A549 (cell line): ENCODE measurements at regions not wholly inside any gene's neighbourhood (a gene's known extent, or its start where the extent isn't known, plus 50 kb on each side); places are given as distances from the start of the nearest gene placed in this dataset.

Source experiments
- ATAC-seq, 2 experiments: fragments of 200-7000 bp in 1 of 2; fragments of >200 bp in 1 of 2; cut with Nextera tagmentation in 1 of 2; cut with Tn5 transposase in 1 of 2; 3 replicates each; pipeline versions ENCODE4 v1.8.0 to v1.9.1; 2018 to 2020; ENCODE audit warnings: mild to moderate bottlenecking in 1 of 2, moderate library complexity in 1 of 2
- CTCF ChIA-PET: fragments of 300-600 bp; sonication (Branson Sonifier 250); formaldehyde crosslinking; extraction: SDS; loops from one replicate; lab custom pipeline; 2021; ENCODE audit warnings: antibody characterized with exemption, inconsistent platforms; lab: Yijun Ruan, JAX
- POLR2A ChIA-PET: fragments of 350-600 bp; formaldehyde crosslinking; extraction: SDS; loops from one replicate; lab custom pipeline; 2021; ENCODE audit warnings: antibody characterized with exemption, inconsistent platforms; lab: Yijun Ruan, JAX
- DNase-seq, 2 experiments: peaks; one replicate each; pipeline versions ENCODE4 v3.0.0 to v3.0.0-alpha.2; 2011 to 2016; ENCODE audit warnings: low read depth in 1 of 2, low spot score in 1 of 2
- FAIRE-seq: peaks from 2 replicates; lab custom pipeline; 2011; peaks lifted over from hg19 to GRCh38; lab: Jason Lieb, UNC
- H3K27ac ChIP-seq, 2 experiments: fragments of >200 bp; sonication (Bioruptor Twin); formaldehyde crosslinking; 3 replicates each; pipeline ENCODE4 v1.5.1; 2016 to 2017
- H3K4me1 ChIP-seq: fragments of >200 bp; sonication (Bioruptor Twin); formaldehyde crosslinking; 3 replicates; pipeline ENCODE4 v1.6.1; 2016
- H3K4me2 ChIP-seq: fragments of >200 bp; sonication (Bioruptor Twin); formaldehyde crosslinking; 3 replicates; pipeline ENCODE4 v1.6.1; 2016
- H3K4me3 ChIP-seq: fragments of >200 bp; sonication (Bioruptor Twin); formaldehyde crosslinking; 3 replicates; pipeline ENCODE4 v1.5.1; 2016
- H3K9me3 ChIP-seq: fragments of >200 bp; sonication (Bioruptor Twin); formaldehyde crosslinking; 3 replicates; pipeline ENCODE4 v1.6.1; 2016
- BCL3 ChIP-seq: fragments of >200 bp; sonication (Bioruptor Twin); formaldehyde crosslinking; IDR thresholded peaks from 3 replicates; pipeline ENCODE4 v1.6.1; 2016
- CBX8 ChIP-seq: fragments of 200-600 bp; sonication (generic); IDR thresholded peaks from 2 replicates; pipeline ENCODE4 v1.6.1; 2016
- CEBPB ChIP-seq, 2 experiments: fragments of >200 bp in 1 of 2; sonication (Bioruptor Twin) in 1 of 2; formaldehyde crosslinking in 1 of 2; IDR thresholded peaks; 2 replicates each; pipeline ENCODE4 v1.6.1; 2012 to 2016
- CHD2 ChIP-seq: fragments of 150-350 bp; IDR thresholded peaks from 2 replicates; pipeline ENCODE4 v1.6.1; 2014; ENCODE audit warnings: low read length; ENCODE audit not compliant: partially characterized antibody
- ESRRA ChIP-seq: fragments of 150-350 bp; IDR thresholded peaks from 2 replicates; pipeline ENCODE4 v1.6.1; 2014; ENCODE audit warnings: mild to moderate bottlenecking, low read length, borderline replicate concordance
- FOSB ChIP-seq: fragments of 250-450 bp; sonication (Bioruptor Pico); IDR thresholded peaks from 2 replicates; pipeline ENCODE4 v1.5.0; 2020; ENCODE audit warnings: mild to moderate bottlenecking, moderate library complexity
- FOXS1 ChIP-seq: fragments of 250-450 bp; sonication (Bioruptor Pico); IDR thresholded peaks from 2 replicates; pipeline ENCODE4 v1.5.0; 2020; ENCODE audit warnings: mild to moderate bottlenecking, moderate library complexity
- GATA3 ChIP-seq: IDR thresholded peaks from 2 replicates; pipeline ENCODE4 v1.6.1; 2012; ENCODE audit warnings: borderline replicate concordance
- HEYL ChIP-seq: fragments of 250-450 bp; sonication (Bioruptor Pico); IDR thresholded peaks from 2 replicates; pipeline ENCODE4 v1.8.0; 2021; ENCODE audit warnings: mild to moderate bottlenecking, moderate library complexity
- HOXB5 ChIP-seq: fragments of 250-450 bp; sonication (Bioruptor Pico); IDR thresholded peaks from 2 replicates; pipeline ENCODE4 v1.5.0; 2020; ENCODE audit warnings: mild to moderate bottlenecking, moderate library complexity
- JUNB ChIP-seq: fragments of >200 bp; sonication (Bioruptor Twin); formaldehyde crosslinking; IDR thresholded peaks from 2 replicates; pipeline ENCODE4 v1.6.1; 2016
- MAFK ChIP-seq: fragments of 450-650 bp; IDR thresholded peaks from 2 replicates; pipeline ENCODE4 v1.6.1; 2014; ENCODE audit not compliant: partially characterized antibody
- MAX ChIP-seq: IDR thresholded peaks from 2 replicates; pipeline ENCODE4 v1.6.1; 2012
- MAZ ChIP-seq: fragments of 150-350 bp; IDR thresholded peaks from 2 replicates; pipeline ENCODE4 v1.6.1; 2014; ENCODE audit warnings: antibody characterized with exemption, low read depth, low read length, borderline replicate concordance
- NPAS2 ChIP-seq: fragments of 250-450 bp; sonication (Bioruptor Pico); IDR thresholded peaks from 2 replicates; pipeline ENCODE4 v1.8.0; 2022; ENCODE audit warnings: mild to moderate bottlenecking, moderate library complexity, borderline replicate concordance
- RAD21 ChIP-seq, 2 experiments: fragments of >200 bp in 1 of 2; sonication (Bioruptor Twin) in 1 of 2; formaldehyde crosslinking in 1 of 2; IDR thresholded peaks in 1 of 2; conservative IDR thresholded peaks in 1 of 2; 2 replicates in 1 of 2; 3 replicates in 1 of 2; pipeline ENCODE4 v1.6.1; 2012 to 2018; ENCODE audit warnings: inconsistent platforms in 1 of 2
- RNF2 ChIP-seq: fragments of 200-600 bp; sonication (generic); IDR thresholded peaks from 2 replicates; pipeline ENCODE4 v1.6.1; 2016; ENCODE audit warnings: low read depth, mild to moderate bottlenecking, antibody characterized with exemption, moderate library complexity, borderline replicate concordance
- SMC3 ChIP-seq: fragments of >200 bp; sonication (Bioruptor Twin); formaldehyde crosslinking; IDR thresholded peaks from 3 replicates; pipeline ENCODE4 v1.6.1; 2018; ENCODE audit warnings: inconsistent platforms
- TP53 ChIP-seq: fragments of 250-450 bp; sonication (Bioruptor Pico); IDR thresholded peaks from 2 replicates; pipeline ENCODE4 v1.5.0; 2021; ENCODE audit warnings: mild to moderate bottlenecking, moderate library complexity
- USF2 ChIP-seq: fragments of 450-650 bp; IDR thresholded peaks from 2 replicates; pipeline ENCODE4 v1.6.1; 2014; ENCODE audit warnings: antibody characterized with exemption
- ZSCAN20 ChIP-seq: fragments of 250-450 bp; sonication (Bioruptor Pico); IDR thresholded peaks from 2 replicates; pipeline ENCODE4 v1.8.0; 2022; ENCODE audit warnings: mild to moderate bottlenecking, moderate library complexity
- WGBS: methylation state at CpG from one replicate; pipeline ENCODE4 v1.1.6; 2017; ENCODE audit errors: missing lambda C conversion rate; 5-methylcytosine and 5-hydroxymethylcytosine counted together

DNA sequence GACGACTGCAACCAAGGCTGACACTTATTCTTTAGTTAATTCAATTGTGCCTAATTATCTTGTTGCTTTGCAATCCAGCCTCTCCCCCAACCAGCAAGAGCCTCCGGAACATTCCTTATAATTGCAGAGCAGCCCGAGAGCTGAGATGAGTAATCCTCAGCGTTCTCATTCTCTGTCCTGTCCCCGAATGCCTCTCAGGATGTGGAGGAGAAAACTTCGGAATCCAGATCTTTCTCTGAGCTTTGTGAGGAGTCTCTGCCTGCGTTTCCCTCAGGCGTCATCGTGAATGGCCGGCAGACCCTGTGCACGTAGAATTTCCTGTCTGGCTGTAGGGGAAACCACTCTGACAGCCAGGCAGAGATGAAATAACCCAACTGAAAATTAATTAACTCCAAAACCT is 160.5 kb upstream of the DIO3 start:
- POLR2A ChIA-PET = no interaction called here
- DNase-seq = no peak
- Histone ChIP-seq H3K4me3 (no peak overlapping the region), H3K27ac (no peak overlapping the region), H3K4me1 (peaks cover 14% of the 10 kb centered on the region; the same call in 2 of the 3 replicates), H3K4me2 (no peak overlapping the region), H3K9me3 (no peaks in the 10 kb centered on the region)
- no peak for FAIRE-seq
- TF ChIP-seq HEYL (CRISPR knock-in tag) = no peak
- 73% methylated on average over 11 of the region's 11 CpGs for WGBS
- CTCF ChIA-PET = no interaction called here
- no peak for ATAC-seq

GRCh38 chr14:101402936-101403660 is 158.2 kb upstream of the DIO3 start:
- Histone ChIP-seq H3K4me3 (no peak overlapping the region), H3K27ac (no peak overlapping the region), H3K9me3 (no peaks in the 10 kb centered on the region), H3K4me1 (peaks cover 16% of the 10 kb centered on the region; the same call in 2 of the 3 replicates), H3K4me2 (no peak overlapping the region)
- ChIA-PET CTCF (no interaction called here), POLR2A (no interaction called here)
- ATAC-seq = no peak
- 84% methylated on average over 17 of the region's 23 CpGs for WGBS
- no peak for FAIRE-seq
- DNase-seq = no peak
- TF ChIP-seq SMC3 = no peak
- TF ChIP-seq TP53 (CRISPR knock-in tag) = no peak

DNA sequence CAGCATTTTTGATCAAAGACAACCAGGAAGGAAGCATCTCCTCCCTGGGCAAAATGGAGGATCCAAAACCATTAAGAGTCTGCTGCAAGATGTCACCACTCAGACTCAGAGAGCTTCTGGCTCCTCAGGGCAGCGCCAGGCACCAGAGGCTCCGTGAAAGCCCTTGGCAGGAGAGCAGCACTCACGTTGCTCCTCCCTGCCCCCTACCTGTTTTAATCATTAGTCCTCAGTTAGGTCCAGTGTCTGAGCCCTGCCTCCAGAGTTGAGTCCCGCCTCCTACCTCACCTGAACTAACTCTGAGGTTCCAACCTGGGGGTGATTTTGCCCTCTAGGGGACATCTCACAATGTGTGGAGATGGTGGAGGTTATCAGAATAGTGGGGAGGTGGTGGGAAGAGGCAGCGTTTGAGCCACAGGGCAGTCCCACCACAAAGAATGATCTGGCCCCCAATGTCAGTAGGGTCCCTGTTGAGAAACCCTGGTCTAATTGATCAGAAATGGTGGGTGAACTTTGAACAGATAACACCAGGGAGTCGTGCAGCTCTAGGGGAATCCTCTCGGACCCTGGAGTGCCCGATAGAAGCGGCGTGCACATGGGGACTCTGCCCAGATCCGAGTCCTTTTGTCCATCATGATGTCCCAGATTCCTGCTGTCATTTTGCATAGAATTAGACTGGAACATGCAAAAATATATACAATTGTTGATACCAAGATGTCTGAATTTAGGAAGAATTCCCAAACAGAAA is 156.7 kb upstream of the DIO3 start:
- ATAC-seq (no peak; a peak in 2 of 6 replicates), DNase-seq (no peak), FAIRE-seq (no peak)
- Histone ChIP-seq H3K4me1 (peaks cover 12% of the 10 kb centered on the region; the same call in 1 of the 3 replicates), H3K9me3 (no peaks in the 10 kb centered on the region), H3K4me2 (no peak overlapping the region), H3K27ac (no peak overlapping the region), H3K4me3 (no peak overlapping the region)
- WGBS = 71% methylated on average over 11 of the region's 11 CpGs
- ChIA-PET CTCF (no interaction called here), POLR2A (no interaction called here)
- no peak for TF ChIP-seq RAD21 (conservative IDR thresholded peaks at IDR 0.05 in 1 of 2, IDR thresholded peaks at IDR 0.05 in 1 of 2)
- no peak for TF ChIP-seq MAZ
- TF ChIP-seq ZSCAN20 (CRISPR knock-in tag) = no peak
- no peak for TF ChIP-seq GATA3
- TF ChIP-seq ESRRA = no peak
- no peak for TF ChIP-seq RNF2
- TF ChIP-seq MAX = no peak
- TF ChIP-seq FOSB = no peak
- no peak for TF ChIP-seq CHD2
- no peak for TF ChIP-seq CBX8
- no peak for TF ChIP-seq HOXB5 (CRISPR knock-in tag)
- TF ChIP-seq MAFK = no peak
- TF ChIP-seq JUNB = no peak
- no peak for TF ChIP-seq NPAS2 (CRISPR knock-in tag)
- TF ChIP-seq SMC3 = no peak
- no peak for TF ChIP-seq FOXS1

DNA sequence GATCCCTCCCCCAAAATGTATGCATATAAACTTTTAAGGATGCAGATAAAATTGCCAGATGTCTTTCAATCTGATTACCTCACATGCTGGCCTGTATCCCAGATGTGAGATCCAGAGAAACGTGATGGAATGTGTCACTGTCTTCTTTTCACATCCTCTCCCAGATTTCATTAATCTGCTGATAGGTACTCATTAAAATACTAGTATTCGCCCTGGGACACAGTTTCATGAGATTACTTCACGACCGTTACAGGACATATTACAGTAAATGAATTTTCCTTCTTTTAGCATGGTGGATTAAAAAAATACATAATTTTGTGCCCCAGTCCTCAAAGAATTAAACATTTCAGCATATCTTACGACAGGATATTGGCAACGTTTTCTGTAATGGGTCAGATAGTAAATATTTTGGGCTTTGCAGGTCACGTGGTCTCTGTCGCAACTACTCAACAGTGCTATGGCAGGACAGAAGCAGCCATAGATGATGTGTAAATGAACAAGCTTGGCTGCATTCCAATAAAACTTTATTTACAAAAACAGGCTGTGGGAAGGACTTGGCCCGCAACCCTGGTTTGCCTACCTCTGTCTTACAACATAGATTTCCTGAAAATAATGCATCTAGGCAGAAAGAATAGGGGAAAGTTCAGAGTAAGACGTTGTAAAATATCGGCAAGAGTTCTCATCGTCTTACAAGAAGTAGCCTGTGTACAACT is 156.0 kb upstream of the DIO3 start:
- DNase-seq (peak in 1 of 2 experiments; percentile 29), FAIRE-seq (no peak), ATAC-seq (no peak)
- Histone ChIP-seq H3K4me2 (no peak overlapping the region), H3K9me3 (no peaks in the 10 kb centered on the region), H3K4me3 (no peak overlapping the region), H3K4me1 (peaks cover 12% of the 10 kb centered on the region; the same call in 1 of the 3 replicates), H3K27ac (no peak overlapping the region)
- POLR2A ChIA-PET = no interaction called here
- WGBS = 63% methylated on average over 12 of the region's 12 CpGs
- peak; percentile 49 to 73 for TF ChIP-seq CEBPB (IDR thresholded peaks at IDR 0.05)
- TF ChIP-seq BCL3 = no peak
- TF ChIP-seq USF2 = peak; percentile 60; the same call in 1 of the 2 replicates
- CTCF ChIA-PET = no interaction called here
